Epithelial cell of proximal tubule (primary cell): ENCODE measurements at regions not wholly inside any gene's neighbourhood (a gene's known extent, or its start where the extent isn't known, plus 50 kb on each side); places are given as distances from the start of the nearest gene placed in this dataset.

Source experiments
- DNase-seq: peaks from one replicate; pipeline ENCODE4 v3.0.0-alpha.2; 2011; ENCODE audit warnings: low read depth
- H3K4me3 ChIP-seq: 2 replicates; pipeline ENCODE4 v1.5.1; 2011; ENCODE audit warnings: low read depth, mild to moderate bottlenecking, low read length
- CTCF ChIP-seq: conservative IDR thresholded peaks from 2 replicates; pipeline ENCODE4 v1.5.1; 2012; ENCODE audit warnings: low read depth, mild to moderate bottlenecking, low read length

DNA sequence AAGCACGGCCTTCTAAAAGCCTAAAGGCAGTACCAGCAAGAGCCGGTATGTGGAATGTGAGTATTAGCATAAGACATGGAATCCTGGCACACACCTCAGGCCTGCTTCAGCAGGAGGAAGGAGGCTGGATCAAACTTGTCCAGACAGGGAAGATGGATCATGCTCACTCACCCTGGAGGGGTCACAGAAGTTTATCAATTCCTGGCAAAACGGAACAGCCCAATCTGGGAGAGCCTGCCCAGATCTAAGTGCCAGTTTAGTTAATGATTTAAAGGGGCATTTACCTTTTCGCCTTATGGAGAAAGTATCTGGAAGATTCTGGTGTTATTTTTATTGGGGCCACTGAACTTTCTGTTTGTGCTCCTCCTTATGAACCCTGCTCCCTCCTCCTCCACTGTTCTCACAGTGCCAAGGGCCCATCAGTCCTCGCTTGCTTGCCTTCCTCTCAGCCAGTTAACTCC lies 58.3 kb upstream of the NFE2L2 start:
- H3K4me3 ChIP-seq: no peak overlapping the region
- TF ChIP-seq CTCF: no peak
- no peak for DNase-seq

DNA sequence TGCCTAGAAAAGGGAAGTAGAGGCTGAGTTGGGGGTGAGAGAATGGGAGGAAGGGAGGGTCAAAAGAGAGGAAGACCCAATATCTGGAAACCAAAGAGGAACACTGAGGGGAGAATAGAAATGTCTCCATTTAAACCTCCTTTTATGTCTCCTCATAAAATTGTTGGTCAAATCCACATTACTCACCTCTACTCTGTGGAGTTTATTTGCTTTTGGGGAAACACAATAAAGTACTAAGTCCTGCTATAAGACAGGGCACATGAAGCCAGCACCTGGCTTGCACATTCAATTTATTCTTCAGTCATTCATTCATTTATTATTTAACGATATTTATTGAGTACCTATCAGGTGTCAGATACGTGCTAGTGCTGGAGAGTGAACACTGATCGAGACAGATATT lies 60.3 kb upstream of the NFE2L2 start:
- no peak for DNase-seq
- no peak for TF ChIP-seq CTCF

GRCh38 chr2:177325554-177325953 lies 61.0 kb upstream of the NFE2L2 start:
- DNase-seq: no peak
- TF ChIP-seq CTCF: no peak
- H3K4me3 ChIP-seq: no peak overlapping the region

More for the DNA sequence above, 60.3 kb upstream of the NFE2L2 start:
- H3K4me3 ChIP-seq: no peak overlapping the region

GRCh38 chr2:177326005-177326404 lies 61.5 kb upstream of the NFE2L2 start:
- no peak for TF ChIP-seq CTCF
- H3K4me3 ChIP-seq: no peak overlapping the region
- no peak for DNase-seq

DNA sequence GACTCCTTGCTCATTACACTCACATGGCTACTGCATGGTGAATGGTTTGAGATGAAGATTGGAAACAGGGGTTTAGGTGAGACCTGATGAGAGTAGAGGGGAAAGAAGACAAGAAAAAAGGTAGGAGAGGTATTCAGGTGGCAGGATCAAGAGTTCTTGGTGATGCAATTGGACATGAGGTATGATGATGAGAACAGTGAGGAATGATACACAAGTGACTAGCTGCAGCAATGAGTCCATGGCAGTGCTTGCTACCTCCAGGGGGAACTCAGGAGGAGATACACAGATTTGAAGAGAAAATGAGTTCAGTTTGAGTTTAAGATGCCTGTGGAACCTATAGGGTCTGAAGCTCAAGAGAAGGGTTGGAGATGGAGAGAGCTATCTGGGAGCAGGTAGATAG lies 62.1 kb upstream of the NFE2L2 start:
- no peak overlapping the region for H3K4me3 ChIP-seq
- DNase-seq: no peak

GRCh38 chr2:177327009-177327408 lies 62.5 kb upstream of the NFE2L2 start:
- no peak for TF ChIP-seq CTCF
- H3K4me3 ChIP-seq: no peak overlapping the region
- DNase-seq: no peak

More for the DNA sequence above, 62.1 kb upstream of the NFE2L2 start:
- TF ChIP-seq CTCF: peak; percentile 5

DNA sequence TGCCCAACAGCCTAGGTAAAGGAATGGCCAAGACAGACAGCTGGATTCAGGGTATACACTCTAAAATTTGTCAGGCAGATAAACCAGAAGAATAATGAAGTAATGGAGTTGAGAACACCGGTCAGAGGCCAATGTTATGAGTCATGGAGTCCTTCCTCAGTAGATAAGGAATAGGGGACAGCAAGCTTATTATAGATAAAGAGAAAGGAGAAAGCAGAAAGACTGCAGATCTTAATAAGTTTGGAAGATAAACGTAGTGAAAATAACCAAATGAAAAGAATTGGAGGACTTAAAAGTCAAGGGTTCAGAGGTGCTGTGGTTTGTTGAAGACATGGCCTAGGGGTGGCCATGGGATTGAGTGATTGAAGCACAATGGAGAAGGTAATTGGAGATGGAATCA lies 63.5 kb upstream of the NFE2L2 start:
- TF ChIP-seq CTCF: no peak
- no peak for DNase-seq
- no peak overlapping the region for H3K4me3 ChIP-seq
